Lung (tissue), 11 donors: ENCODE measurements at regions not wholly inside any gene's neighbourhood (a gene's known extent, or its start where the extent isn't known, plus 50 kb on each side); places are given as distances from the start of the nearest gene placed in this dataset.

Experiments used
- ATAC-seq: fragments of 200-7000 bp; cut with Tn5 transposase; one replicate; pipeline ENCODE4 v1.9.1; 2020; ENCODE audit warnings: moderate number of reproducible peaks; ENCODE audit not compliant: insufficient read depth, low FRiP score
- DNase-seq, 3 donors: peaks; one replicate each; pipeline ENCODE4 v3.0.0-alpha.2; 2013 to 2017
- H3K27ac ChIP-seq, 2 donors: one replicate each; pipeline ENCODE4 v1.5.1; 2013; ENCODE audit warnings: mild to moderate bottlenecking in 2 of 2, moderate library complexity in 2 of 2, control low read depth in 1 of 2, inconsistent platforms in 1 of 2, low read depth in 1 of 2, low read length in 1 of 2
- H3K27me3 ChIP-seq, 3 donors: one replicate each; pipeline ENCODE4 v1.5.1; 2013; ENCODE audit warnings: low read length in 2 of 3; ENCODE audit not compliant: control insufficient read depth in 3 of 3, insufficient read depth in 3 of 3
- H3K36me3 ChIP-seq, 4 donors: one replicate each; pipeline ENCODE4 v1.5.1; 2013; ENCODE audit warnings: low read length in 4 of 4, mild to moderate bottlenecking in 1 of 4, moderate library complexity in 1 of 4; ENCODE audit not compliant: control insufficient read depth in 4 of 4, insufficient read depth in 4 of 4
- H3K4me1 ChIP-seq, 5 donors: one replicate each; pipeline ENCODE4 v1.5.1; 2013; ENCODE audit warnings: low read length in 5 of 5, mild to moderate bottlenecking in 2 of 5, moderate library complexity in 1 of 5; ENCODE audit not compliant: control insufficient read depth in 5 of 5, insufficient read depth in 5 of 5
- H3K4me3 ChIP-seq: one replicate; pipeline ENCODE4 v1.5.1; 2013; ENCODE audit warnings: mild to moderate bottlenecking, control low read depth, moderate library complexity
- H3K9ac ChIP-seq, 2 donors: one replicate each; pipeline ENCODE4 v1.5.1; 2013; ENCODE audit warnings: low read length in 2 of 2, control low read depth in 1 of 2; ENCODE audit not compliant: insufficient read depth in 1 of 2
- H3K9me3 ChIP-seq, 4 donors: one replicate each; pipeline ENCODE4 v1.5.1; 2013; ENCODE audit warnings: low read length in 3 of 4, mild to moderate bottlenecking in 1 of 4, moderate library complexity in 1 of 4; ENCODE audit not compliant: control insufficient read depth in 4 of 4, insufficient read depth in 3 of 4
- CTCF ChIP-seq: IDR thresholded peaks from 2 replicates; pipeline ENCODE4 v1.5.1; 2012; ENCODE audit warnings: mild to moderate bottlenecking; ENCODE audit errors: control extremely low read depth, extremely low read depth
- WGBS, 2 donors: extraction: QIAGEN DNeasy Blood & Tissue Kit; methylation state at CpG; one replicate each; pipeline ENCODE4 v1.1.7; 2013; 5-methylcytosine and 5-hydroxymethylcytosine counted together
- donor health status: control.
- donor health status: control.
- donor health status: Bipolar disorder and iron deficiency.
- donor health status: healthy.
- donor health status: DM: yes; HTN: yes; CAD: no.

GRCh38 chr1:82091265-82091664 lies 290.5 kb downstream of the ADGRL2 start:
- Histone ChIP-seq H3K27ac (no peak overlapping the region), H3K36me3 (no peaks in the 10 kb centered on the region), H3K27me3 (no peaks in the 10 kb centered on the region), H3K9ac (no peak overlapping the region), H3K4me3 (no peak overlapping the region), H3K9me3 (no peaks in the 10 kb centered on the region), H3K4me1 (no peaks in the 10 kb centered on the region)
- TF ChIP-seq CTCF: no peak
- ATAC-seq (no peak), DNase-seq (peak in 1 of 3 donors; percentile 26)
- 67 to 89% methylated on average over 3 of the region's 3 CpGs for WGBS, 2 donors

GRCh38 chr1:82090104-82090503 lies 289.4 kb downstream of the ADGRL2 start:
- Histone ChIP-seq H3K4me1 (no peaks in the 10 kb centered on the region), H3K36me3 (no peaks in the 10 kb centered on the region), H3K4me3 (no peak overlapping the region), H3K27me3 (no peaks in the 10 kb centered on the region), H3K9ac (no peak overlapping the region), H3K9me3 (no peaks in the 10 kb centered on the region), H3K27ac (no peak overlapping the region)
- WGBS, 2 donors: 89 to 96% methylated on average over 1 of the region's 1 CpG
- no peak for TF ChIP-seq CTCF
- DNase-seq (no peak), ATAC-seq (no peak)

- WGBS, 2 donors: 47 to 48% methylated on average over 2 of the region's 2 CpGs
Measured at GRCh38 chr1:82086739-82087138, 286.0 kb downstream of the ADGRL2 start.

More at GRCh38 chr1:82086739-82087138, 286.0 kb downstream of the ADGRL2 start:
- H3K9me3 ChIP-seq: no peaks in the 10 kb centered on the region
- no peak for TF ChIP-seq CTCF
- H3K4me3 ChIP-seq: no peak overlapping the region
- H3K27me3 ChIP-seq: no peaks in the 10 kb centered on the region
- no peak overlapping the region for H3K27ac ChIP-seq
- DNase-seq (no peak), ATAC-seq (no peak)
- no peaks in the 10 kb centered on the region for H3K36me3 ChIP-seq
- no peaks in the 10 kb centered on the region for H3K4me1 ChIP-seq
- no peak overlapping the region for H3K9ac ChIP-seq
